Renal cortex interstitium (tissue), 11 donors: ENCODE measurements at regions not wholly inside any gene's neighbourhood (a gene's known extent, or its start where the extent isn't known, plus 50 kb on each side); places are given as distances from the start of the nearest gene placed in this dataset.
"Not testable (repeated sequence)": the region's sequence is repeated elsewhere in the genome, so short reads cannot be mapped to it uniquely, and the experiment has no call there.

Experiments
- DNase-seq, 11 donors: peaks; one replicate each; pipeline ENCODE4 v3.0.0-alpha.2; 2013; ENCODE audit warnings: low read depth in 9 of 11, low spot score in 4 of 11; ENCODE audit errors: extremely low read depth in 1 of 11

DNA sequence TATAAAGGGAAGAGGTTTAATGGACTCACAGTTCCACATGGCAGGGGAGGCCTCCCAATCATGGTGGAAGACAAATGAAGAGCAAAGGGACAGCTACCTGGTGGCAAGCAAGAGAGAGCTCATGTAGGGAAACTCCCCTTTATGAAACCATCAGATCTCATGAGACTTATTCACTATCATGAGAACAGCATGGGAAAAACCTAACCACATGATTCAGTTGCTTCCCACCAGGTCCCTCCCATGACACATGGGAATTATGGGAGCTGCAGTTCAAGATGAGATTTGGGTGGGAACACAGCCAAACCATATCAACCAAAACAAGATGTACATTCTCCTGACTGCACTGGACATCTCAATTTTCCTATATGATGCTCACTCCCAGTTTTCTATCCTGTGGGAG lies 174.4 kb upstream of the CCDC54 start:
- not testable (repeated sequence) for DNase-seq

DNA sequence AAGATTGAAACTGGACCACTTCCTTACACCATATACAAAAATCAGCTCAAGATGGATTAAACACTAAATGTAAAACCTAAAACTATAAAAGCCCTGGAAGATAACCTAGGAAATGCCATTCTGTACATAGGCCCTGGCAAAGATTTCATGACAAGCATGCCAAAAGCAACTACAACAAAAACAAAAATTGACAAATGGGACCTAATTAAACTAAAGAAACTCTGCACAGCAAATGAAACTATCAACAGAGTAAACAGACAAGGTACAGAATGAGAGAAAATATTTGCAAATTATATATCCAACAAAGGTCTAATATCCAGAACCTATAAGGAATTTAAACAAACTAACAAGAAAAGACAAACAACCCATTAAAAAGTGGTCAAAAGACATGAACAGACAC lies 173.1 kb upstream of the CCDC54 start:
- no peak for DNase-seq

DNA sequence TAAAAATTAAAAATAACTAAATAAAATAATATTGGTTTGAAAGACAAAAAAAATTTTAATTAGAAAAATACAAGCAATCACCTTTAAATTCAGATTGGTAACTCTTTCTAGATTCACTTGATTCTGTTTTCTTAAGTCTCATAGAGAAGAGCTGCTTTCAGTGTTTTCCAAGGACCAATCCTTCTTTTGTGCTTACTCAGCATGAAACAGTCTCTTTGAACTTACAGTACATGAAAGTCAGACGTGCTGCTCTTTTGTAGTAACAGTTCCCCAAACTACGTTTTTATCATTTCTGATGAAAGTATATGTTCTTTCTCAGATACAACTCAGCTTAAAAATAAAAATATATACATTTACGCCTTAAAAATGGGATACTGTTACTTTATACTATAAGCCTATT lies 171.9 kb upstream of the CCDC54 start:
- DNase-seq, result no peak

DNA sequence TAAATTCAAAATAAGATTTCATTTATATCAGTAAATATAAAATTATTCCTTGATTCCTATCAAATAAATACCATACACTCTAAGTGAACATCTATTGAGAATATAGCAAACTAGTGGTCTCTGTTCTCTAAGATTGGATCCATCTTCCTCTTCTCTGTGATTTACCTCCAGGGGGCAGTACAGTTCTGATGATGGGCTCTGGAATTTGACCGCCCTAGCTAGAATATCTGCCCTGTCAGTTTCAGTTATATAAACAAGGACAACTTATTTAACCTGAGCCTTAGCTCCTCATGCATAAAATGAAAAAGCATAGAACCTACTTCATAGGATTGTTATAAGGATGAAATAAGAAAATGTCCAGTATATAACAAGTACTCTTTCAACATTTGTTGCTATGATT lies 171.1 kb upstream of the CCDC54 start:
- DNase-seq, result no peak

DNA sequence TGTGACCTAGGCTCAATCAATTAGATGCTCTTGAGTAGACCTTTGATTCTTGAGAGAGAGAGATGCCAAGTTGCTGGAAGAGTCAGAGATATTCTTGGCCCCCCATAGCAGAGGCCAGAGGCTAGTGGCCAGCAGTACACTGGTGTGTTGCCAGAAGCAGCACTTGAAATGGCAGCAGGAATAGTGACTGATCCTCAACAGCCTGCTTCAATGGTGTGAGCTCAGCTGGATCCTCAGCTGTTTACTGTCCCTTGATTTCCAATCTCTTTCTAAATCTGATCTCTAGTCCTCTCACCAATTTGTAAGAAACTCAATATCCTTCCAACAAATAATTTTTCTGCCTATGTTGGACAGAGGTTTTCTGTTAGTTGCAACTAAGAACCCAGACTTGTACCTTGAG lies 170.3 kb upstream of the CCDC54 start:
- no peak for DNase-seq

DNA sequence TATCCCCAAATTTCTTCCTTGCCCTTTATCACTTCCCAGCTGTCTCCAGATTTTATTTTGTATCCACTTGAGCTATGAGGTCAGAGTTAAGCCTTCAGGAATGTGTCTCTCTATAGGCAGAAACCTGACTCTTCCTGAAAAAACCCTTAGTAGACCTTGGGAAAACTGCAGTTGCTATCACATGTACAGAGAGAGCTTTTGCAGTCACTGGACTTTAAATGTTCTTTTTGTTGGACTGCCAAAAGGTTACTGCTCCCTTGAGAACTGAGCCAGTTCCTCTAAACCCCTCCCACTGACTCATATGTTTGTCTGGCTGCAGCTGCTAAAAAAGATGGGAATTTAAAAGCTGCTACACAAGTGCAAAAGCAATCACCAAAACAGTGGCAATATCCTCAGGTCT lies 169.1 kb upstream of the CCDC54 start:
- peak; percentile 64 to 88 (median 76) for DNase-seq

DNA sequence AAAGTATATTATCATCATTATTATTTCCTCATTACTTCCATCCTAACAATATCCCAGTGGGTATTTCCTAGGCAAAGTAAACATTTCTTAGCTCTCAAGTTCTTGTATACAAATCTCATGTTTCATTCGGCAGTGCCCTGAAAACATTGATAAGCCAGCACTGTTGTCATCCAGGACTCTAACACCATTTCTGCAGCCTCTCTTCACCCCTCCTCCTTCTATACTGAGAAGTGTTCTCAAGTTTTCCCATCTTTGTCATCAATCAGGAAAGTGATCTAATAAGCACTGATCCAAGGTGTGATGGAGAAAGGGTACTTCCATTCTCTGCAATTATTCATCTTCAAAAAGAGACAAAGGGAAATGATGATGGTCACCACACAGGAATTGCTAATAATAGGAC lies 168.4 kb upstream of the CCDC54 start:
- DNase-seq, result no peak

DNA sequence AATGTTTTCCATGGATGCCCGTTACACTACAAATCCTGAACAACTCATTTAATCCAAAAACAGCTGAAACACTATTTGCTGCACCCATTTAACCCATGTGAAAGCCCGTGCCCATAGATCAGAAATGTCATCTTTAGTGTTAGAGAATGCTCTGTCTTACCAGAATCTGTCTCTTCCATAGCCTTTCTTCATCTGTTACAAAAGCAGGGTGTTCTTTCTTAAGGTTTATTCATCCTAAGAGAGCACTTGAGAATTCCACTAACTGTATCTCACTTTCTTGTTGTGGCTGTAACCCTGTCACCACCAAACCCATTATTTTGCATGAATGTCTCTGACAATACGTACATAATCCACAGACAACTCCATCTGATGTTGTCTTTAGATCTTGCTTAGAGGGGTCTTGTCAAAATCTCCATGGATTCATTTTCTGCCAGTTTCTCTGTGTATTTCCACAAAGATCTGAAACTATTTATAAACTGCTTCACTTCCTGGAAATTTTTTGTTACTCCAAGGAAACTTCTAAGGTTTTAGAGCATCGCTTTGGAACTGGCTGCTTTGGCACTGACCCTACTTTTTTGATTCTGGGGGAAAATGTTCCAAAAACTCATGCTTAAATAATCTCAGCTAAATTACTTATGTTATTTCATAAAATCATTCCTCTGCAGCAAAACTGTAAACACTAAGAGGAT lies 167.8 kb upstream of the CCDC54 start:
- DNase-seq, result no peak

DNA sequence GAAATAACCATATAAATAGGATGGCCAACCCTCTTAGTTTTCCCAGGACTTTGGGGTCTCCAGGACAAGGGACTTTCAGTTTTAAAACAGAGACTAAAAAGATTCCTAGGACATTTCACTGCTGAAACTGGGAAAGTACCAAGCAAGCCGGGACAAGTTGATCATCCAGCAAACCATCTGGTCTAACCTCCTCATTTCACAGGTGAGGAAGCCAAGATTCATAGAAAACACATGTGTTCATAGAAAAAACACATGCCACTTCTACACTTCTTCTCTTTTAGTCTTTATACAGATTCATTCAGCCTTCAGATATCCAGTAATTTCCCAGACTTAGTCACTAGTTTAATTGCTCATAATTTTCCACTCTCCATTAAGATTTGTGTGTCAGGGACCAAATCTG lies 165.6 kb upstream of the CCDC54 start:
- DNase-seq, result no peak

DNA sequence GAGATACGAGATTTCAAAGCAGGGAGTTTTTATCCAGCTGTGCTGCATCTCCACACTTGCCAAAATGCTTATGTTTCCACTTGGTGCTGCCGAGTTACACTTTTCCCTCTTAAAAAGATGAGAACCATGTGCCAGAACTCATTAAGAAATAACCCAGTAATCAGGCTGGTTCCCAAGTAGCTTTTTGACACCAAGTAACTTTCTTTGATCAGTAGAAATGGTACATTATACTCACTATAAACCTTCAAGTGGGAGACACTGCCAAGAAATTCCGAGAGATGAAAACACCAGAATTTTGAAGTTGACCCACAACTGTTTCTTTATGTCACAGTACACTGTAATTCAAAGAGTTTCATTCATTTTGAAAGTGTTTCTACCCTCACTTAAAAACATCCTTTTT lies 164.6 kb upstream of the CCDC54 start:
- no peak for DNase-seq

DNA sequence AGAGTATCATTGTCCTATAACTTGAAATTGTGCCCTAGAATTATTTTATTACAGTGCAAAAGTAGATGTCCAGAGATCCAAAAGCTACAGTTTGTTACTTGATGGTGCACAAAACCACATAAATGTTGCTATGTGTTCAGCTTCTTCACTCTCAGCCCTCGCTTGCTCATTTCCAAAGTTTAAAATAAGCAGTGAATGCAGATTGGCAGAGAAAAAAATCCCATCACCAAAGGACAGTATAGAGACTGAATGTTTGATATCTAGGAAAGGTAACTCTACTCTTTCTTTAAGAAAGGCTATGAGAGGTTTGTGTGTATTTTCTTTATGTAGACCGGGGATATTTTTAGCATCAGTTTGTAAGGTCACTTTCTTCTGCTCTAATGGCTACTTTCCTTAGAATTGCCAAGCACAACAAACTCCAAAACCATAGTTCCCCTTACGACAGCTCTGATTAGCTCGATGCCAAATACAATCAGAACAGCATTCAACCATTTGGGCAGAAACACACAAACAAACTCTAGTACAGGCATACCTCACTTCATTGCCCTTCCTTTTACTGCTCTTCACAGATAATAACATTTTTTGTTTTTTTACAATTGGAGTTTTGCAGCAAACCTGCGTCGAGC lies 164.1 kb upstream of the CCDC54 start:
- no peak for DNase-seq

DNA sequence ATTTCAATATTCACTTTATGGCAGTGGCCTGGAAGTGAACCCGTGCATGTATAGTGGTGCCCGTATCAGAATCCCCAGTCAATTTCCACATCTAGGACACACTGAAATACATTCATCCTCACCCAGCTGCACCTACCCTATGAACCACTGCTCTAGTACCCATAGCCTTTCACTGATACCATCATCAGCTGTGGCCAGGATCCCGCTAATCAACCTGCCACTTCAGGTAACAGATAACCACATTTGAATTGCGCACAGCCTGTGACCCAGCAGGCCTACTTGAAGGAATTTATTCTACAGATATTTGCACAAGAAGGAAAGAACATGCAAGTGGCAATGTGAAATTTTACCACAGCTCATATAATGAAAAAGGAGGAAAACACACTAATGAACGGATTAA lies 161.0 kb upstream of the CCDC54 start:
- no peak for DNase-seq

DNA sequence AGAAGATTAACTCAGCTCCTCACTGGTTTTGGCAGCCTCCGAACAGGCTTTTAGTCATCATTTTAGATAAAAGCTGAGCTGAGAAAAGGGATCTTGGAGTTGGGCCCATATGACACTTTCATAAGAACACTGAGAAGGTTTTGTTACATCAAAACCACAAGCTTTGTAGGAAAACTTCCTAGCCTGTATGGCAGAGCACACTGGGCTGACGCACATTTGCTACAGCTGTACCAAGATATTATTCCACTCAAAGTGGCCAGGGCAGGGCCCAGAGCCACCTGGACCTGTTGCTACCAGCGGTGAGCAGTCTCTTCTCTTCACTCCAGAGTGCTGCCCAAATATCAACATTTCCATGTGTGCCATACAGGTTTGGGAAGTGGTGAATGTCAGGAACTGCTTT lies 160.5 kb upstream of the CCDC54 start:
- no peak for DNase-seq

DNA sequence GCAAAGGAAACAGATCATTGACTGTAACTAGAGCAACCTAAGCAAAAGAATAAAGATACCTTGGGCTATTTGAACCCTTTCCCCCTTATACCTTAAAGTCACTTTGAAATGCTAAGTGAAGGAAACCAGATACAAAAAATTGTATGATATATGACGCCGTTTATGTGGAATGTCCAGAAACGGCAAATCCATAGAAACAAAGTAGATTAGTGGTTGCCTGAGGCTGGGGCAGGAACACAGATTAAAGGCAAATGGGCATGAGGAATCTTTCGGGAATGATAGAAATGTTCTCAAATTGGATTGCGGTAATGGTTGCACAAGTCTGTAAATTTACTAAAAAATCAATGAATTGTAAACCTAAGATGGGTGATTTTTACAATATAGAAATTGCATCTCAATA lies 160.1 kb upstream of the CCDC54 start:
- no peak for DNase-seq

DNA sequence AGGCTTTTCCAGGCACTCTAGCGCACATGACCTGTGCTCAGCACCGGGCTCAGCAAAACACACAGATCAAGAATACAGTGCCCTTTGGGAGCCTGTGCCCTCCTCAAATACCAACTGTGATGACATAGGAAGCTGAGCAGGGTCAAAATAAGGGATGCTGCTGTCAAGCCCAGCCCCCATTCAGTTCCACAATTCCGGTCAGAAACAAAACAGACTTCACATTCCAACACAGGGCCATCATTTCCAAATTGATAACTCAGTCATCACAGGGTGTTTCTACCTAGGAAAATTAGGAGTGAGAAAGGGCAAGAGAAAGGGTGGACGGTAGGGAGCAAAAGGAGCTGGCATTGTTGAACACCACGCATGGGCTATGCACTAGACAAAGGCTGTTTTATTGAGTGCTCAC lies 158.4 kb upstream of the CCDC54 start:
- DNase-seq, result no peak

DNA sequence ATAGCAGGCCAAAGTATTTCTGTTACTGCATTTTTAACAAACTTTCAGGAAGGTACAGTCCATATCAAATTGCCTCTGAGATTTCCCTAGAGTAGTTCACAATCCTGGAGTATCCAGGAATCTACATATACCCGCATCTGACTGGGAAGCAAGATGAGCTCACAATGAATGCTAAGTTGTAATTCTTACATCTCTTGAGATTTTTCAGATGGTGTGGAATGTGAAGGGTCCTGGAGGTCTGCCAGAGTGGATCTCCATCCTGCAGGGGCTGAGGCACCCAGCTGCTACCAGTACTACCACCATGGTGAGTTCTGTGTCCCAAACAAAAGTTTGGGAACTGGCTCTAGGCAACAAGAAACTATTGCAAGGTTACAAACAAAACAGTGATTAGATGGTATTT lies 156.7 kb upstream of the CCDC54 start:
- DNase-seq, result no peak

DNA sequence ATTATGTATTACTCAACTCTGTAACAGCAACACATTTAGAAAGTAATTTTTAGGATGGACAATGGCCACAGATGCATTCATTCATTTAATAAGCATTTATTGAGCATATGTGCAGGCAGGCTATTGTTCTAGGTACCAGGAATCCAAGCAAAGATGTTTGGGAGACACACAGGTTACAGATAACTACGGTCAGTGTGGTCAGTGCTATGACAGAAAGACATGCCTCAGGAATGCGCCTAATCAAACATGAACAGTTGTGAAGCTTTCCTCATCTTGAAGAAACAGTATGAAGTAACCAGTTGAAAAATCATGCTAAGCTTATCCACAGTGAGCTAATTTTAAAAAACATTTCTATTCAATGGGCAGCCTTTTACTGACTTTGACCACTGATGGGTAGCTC lies 155.4 kb upstream of the CCDC54 start:
- DNase-seq, result no peak

DNA sequence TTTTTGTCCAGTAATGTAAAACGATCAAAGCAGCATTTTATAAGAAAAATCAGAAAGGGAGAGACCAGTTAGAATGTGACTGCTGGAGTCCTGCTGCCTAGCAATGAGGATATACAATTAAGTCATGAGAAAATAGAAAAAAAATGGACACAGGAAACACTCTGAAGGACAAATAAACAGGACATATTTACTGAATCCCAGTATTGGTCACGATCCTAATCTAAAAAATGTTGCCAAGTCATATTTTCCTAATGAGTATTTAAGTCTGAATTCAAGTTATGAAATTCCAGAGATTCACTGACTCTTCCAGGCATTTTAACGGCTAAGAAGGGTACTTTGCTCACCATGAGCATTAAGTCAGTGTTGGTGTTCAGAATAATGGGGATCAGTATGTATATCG lies 154.3 kb upstream of the CCDC54 start:
- DNase-seq, result no peak

DNA sequence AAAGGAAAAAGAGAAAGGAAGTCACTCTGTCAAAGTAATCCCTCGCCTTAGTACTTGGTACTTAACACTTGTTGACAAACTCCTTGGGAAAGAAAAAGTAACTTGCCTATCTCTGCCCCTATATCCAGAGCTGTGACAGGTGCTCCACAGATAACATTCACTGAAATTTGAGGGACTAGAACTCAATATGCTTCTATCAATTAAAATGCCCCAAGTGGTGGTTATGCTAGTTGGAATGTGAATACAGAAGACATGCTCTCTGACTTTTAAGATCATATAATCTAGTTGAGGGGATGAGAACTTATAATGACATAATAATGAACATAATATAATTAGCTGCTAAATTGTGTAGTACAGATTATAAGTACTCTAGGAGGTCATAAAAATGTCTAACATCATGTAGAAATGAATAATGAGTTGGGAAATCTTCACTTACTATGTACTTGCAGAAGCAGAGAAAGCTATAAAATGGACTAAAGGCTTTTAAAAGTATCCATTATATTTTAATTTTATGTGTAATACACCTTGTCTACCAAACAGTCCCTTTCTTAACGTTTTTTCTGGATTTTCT lies 153.1 kb upstream of the CCDC54 start:
- no peak for DNase-seq

DNA sequence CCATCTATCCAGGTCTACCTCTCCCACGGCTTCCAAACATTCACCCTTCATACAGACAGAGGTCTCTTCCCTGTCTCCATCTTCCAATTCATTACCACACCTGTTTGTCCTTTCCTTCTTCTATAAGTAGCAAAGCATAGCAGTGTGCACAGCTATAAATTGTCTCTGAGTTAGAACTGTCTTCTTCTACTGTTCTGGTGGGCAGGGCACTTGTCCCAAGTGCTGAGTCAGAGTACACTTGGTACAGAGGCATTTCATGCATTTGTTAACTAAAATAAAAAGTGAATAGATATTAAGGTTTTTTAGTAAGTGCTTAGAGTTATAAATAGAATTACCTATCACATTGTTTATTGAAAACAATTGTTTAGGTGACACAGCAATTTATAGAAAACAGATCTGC lies 150.1 kb upstream of the CCDC54 start:
- no peak for DNase-seq

DNA sequence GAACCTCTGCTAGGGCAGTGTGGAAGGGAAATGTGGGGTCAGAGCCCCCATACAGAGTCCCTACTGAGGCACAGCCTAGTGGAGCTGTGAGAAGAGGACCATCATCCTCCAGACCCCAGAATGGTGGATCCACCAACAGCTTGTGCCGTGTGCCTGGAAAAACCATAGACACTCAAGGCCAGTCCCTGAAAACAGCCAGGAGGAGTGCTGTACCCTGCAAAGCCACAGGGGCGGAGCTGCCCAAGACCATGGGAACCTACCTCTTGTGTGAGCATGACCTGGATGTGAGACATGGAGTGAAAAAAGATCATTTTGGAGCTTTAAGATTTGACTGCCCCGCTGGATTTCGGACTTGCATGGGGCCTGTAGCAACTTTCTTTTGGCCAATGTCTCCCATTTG lies 143.4 kb upstream of the CCDC54 start:
- DNase-seq, result not testable (repeated sequence)
